Hepatocyte (in vitro differentiated cells): ENCODE measurements at regions not wholly inside any gene's neighbourhood (a gene's known extent, or its start where the extent isn't known, plus 50 kb on each side); places are given as distances from the start of the nearest gene placed in this dataset.
A peak's percentile ranks its signal among the peaks of the same experiment; 100 is the strongest.

Experiments
- DNase-seq: peaks from one replicate; pipeline ENCODE4 v3.0.0-alpha.2; 2016; ENCODE audit warnings: low spot score
- H2AFZ ChIP-seq: fragments of 200-600 bp; sonication (generic); 2 replicates; pipeline ENCODE4 v1.6.0; 2016; ENCODE audit warnings: antibody characterized with exemption, mild to moderate bottlenecking
- H3K27ac ChIP-seq: fragments of 200-600 bp; sonication (generic); 2 replicates; pipeline ENCODE4 v1.5.1; 2016; ENCODE audit warnings: mild to moderate bottlenecking
- H3K27me3 ChIP-seq: fragments of 200-600 bp; sonication (generic); 2 replicates; pipeline ENCODE4 v1.6.1; 2016
- H3K36me3 ChIP-seq: fragments of 200-600 bp; sonication (generic); replicated peaks from 2 replicates; pipeline ENCODE4 v1.5.1; 2016; ENCODE audit warnings: low read depth; ENCODE audit not compliant: insufficient read depth
- H3K4me1 ChIP-seq: fragments of 200-600 bp; sonication (generic); 2 replicates; pipeline ENCODE4 v1.5.1; 2016; ENCODE audit warnings: mild to moderate bottlenecking, moderate library complexity; ENCODE audit not compliant: insufficient read depth
- H3K4me2 ChIP-seq: fragments of 200-600 bp; sonication (generic); 2 replicates; pipeline ENCODE4 v1.6.0; 2016
- H3K4me3 ChIP-seq: fragments of 200-600 bp; sonication (generic); 2 replicates; pipeline ENCODE4 v1.5.1; 2016; ENCODE audit warnings: mild to moderate bottlenecking
- H3K79me2 ChIP-seq: fragments of 200-600 bp; sonication (generic); 2 replicates; pipeline ENCODE4 v1.6.0; 2017; ENCODE audit warnings: mild to moderate bottlenecking
- H3K9me2 ChIP-seq: fragments of 200-600 bp; sonication (generic); replicated peaks from 2 replicates; pipeline ENCODE4 v1.6.0; 2017; ENCODE audit warnings: mild to moderate bottlenecking; ENCODE audit not compliant: insufficient read depth
- H3K9me3 ChIP-seq: fragments of 200-600 bp; sonication (generic); 2 replicates; pipeline ENCODE4 v1.5.1; 2016; ENCODE audit warnings: low read depth, mild to moderate bottlenecking
- H4K20me1 ChIP-seq: fragments of 200-600 bp; sonication (generic); 2 replicates; pipeline ENCODE4 v1.6.0; 2016; ENCODE audit warnings: mild to moderate bottlenecking; ENCODE audit not compliant: insufficient read depth, poor library complexity, severe bottlenecking
- EZH2 ChIP-seq: fragments of 200-600 bp; sonication (generic); IDR thresholded peaks from 2 replicates; pipeline ENCODE4 v1.6.1; 2016; ENCODE audit warnings: antibody characterized with exemption, mild to moderate bottlenecking, borderline replicate concordance
- EZH2phosphoT487 ChIP-seq: fragments of 200-600 bp; sonication (generic); IDR thresholded peaks from one replicate; pipeline ENCODE4 v1.6.1; 2018; ENCODE audit warnings: antibody characterized with exemption, mild to moderate bottlenecking, low read depth, moderate library complexity; ENCODE audit not compliant: unreplicated experiment, severe bottlenecking
- WGBS: methylation state at CpG from one replicate; pipeline ENCODE4 v1.1.6; 2016; ENCODE audit warnings: low lambda C conversion rate; ENCODE audit errors: missing lambda C conversion rate; 5-methylcytosine and 5-hydroxymethylcytosine counted together
- TF ChIP-seq, protein P1 (sequence below): fragments of 200-600 bp; sonication (generic); IDR thresholded peaks from 2 replicates; pipeline ENCODE4 v1.5.1; 2016; ENCODE audit warnings: antibody characterized with exemption, mild to moderate bottlenecking; ENCODE audit not compliant: poor library complexity

GRCh38 chr6:86010915-86011786 lies 368.5 kb upstream of the SYNCRIP start:
- WGBS: 68% methylated on average over 9 of the region's 9 CpGs
- Histone ChIP-seq H4K20me1 (no peaks in the 10 kb centered on the region), H3K27ac (no peak overlapping the region), H3K4me2 (no peak overlapping the region), H3K4me3 (no peak overlapping the region), H3K9me3 (peaks cover 2% of the 10 kb centered on the region), H3K27me3 (no peaks in the 10 kb centered on the region), H3K79me2 (no peaks in the 10 kb centered on the region), H3K36me3 (no peaks in the 10 kb centered on the region), H2AFZ (no peak overlapping the region), H3K4me1 (peaks cover 12% of the 10 kb centered on the region), H3K9me2 (no peaks in the 10 kb centered on the region)
- DNase-seq: peak; percentile 20
- TF ChIP-seq EZH2phosphoT487: no peak
- TF ChIP-seq, protein P1, sequence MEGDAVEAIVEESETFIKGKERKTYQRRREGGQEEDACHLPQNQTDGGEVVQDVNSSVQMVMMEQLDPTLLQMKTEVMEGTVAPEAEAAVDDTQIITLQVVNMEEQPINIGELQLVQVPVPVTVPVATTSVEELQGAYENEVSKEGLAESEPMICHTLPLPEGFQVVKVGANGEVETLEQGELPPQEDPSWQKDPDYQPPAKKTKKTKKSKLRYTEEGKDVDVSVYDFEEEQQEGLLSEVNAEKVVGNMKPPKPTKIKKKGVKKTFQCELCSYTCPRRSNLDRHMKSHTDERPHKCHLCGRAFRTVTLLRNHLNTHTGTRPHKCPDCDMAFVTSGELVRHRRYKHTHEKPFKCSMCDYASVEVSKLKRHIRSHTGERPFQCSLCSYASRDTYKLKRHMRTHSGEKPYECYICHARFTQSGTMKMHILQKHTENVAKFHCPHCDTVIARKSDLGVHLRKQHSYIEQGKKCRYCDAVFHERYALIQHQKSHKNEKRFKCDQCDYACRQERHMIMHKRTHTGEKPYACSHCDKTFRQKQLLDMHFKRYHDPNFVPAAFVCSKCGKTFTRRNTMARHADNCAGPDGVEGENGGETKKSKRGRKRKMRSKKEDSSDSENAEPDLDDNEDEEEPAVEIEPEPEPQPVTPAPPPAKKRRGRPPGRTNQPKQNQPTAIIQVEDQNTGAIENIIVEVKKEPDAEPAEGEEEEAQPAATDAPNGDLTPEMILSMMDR: no peak
- TF ChIP-seq EZH2: no peak

GRCh38 chr6:85997206-85997605 lies 354.5 kb upstream of the SYNCRIP start:
- no peaks in the 10 kb centered on the region for H3K27me3 ChIP-seq
- H3K36me3 ChIP-seq: no peaks in the 10 kb centered on the region
- 96% methylated on average over 1 of the region's 1 CpG for WGBS

DNA sequence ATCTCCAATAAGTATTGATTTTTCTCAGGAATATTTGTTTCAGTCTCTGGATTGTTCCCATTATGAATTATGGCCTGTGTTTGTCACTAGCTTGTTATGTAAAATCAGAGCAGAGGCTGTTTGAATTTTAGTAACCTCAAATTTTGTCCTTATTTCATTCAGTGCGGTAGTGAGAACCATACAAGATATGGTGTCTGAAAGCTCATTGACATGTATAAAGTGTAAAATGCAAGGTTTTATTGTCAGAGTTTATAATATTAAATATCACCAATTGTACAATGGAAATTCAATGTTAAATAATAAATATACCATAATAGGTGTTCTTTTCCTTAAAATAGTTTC lies 353.3 kb upstream of the SYNCRIP start:
- whole genome bisulfite sequencing: 97% methylated on average over 1 of the region's 1 CpG
- H3K9me2 ChIP-seq: no peaks in the 10 kb centered on the region
- H3K4me3 ChIP-seq: no peak overlapping the region
- no peaks in the 10 kb centered on the region for H3K4me1 ChIP-seq
- H3K36me3 ChIP-seq: no peaks in the 10 kb centered on the region
- no peak overlapping the region for H3K4me2 ChIP-seq
- DNase-seq: no peak
- no peak for TF ChIP-seq EZH2phosphoT487
- TF ChIP-seq EZH2: no peak
- TF ChIP-seq, protein P1: no peak
- H3K79me2 ChIP-seq: no peaks in the 10 kb centered on the region
- no peaks in the 10 kb centered on the region for H4K20me1 ChIP-seq
- no peak overlapping the region for H3K27ac ChIP-seq
- H3K9me3 ChIP-seq: no peaks in the 10 kb centered on the region
- H2AFZ ChIP-seq: no peak overlapping the region
- no peaks in the 10 kb centered on the region for H3K27me3 ChIP-seq

More at GRCh38 chr6:85997206-85997605, 354.5 kb upstream of the SYNCRIP start:
- TF ChIP-seq EZH2phosphoT487: no peak
- TF ChIP-seq, protein P1: no peak
- no peak for TF ChIP-seq EZH2
- Histone ChIP-seq H3K79me2 (no peaks in the 10 kb centered on the region), H2AFZ (no peak overlapping the region), H3K9me2 (no peaks in the 10 kb centered on the region), H3K9me3 (no peaks in the 10 kb centered on the region), H4K20me1 (no peaks in the 10 kb centered on the region), H3K4me1 (no peaks in the 10 kb centered on the region), H3K4me2 (no peak overlapping the region), H3K4me3 (no peak overlapping the region), H3K27ac (no peak overlapping the region)
- DNase-seq: no peak
